Trophoblast cell (in vitro differentiated cells and primary cell): ENCODE measurements at regions not wholly inside any gene's neighbourhood (a gene's known extent, or its start where the extent isn't known, plus 50 kb on each side); places are given as distances from the start of the nearest gene placed in this dataset.
"Not testable (repeated sequence)": the region's sequence is repeated elsewhere in the genome, so short reads cannot be mapped to it uniquely, and the experiment has no call there.

ENCODE experiments used
- DNase-seq, 2 donors: peaks; one replicate each; pipeline ENCODE4 v3.0.0-alpha.2; 2016
- H2AFZ ChIP-seq: 2 replicates; pipeline ENCODE4 v1.6.1; 2013; ENCODE audit warnings: low read length, moderate library complexity, mild to moderate bottlenecking; ENCODE audit not compliant: insufficient read depth, poor library complexity
- H2AK5ac ChIP-seq: 2 replicates; pipeline ENCODE4 v1.6.1; 2013; ENCODE audit warnings: mild to moderate bottlenecking, low read length
- H2BK120ac ChIP-seq: 2 replicates; pipeline ENCODE4 v1.6.1; 2013; ENCODE audit warnings: low read length, mild to moderate bottlenecking, moderate library complexity; ENCODE audit not compliant: insufficient read depth, poor library complexity
- H2BK12ac ChIP-seq: 2 replicates; pipeline ENCODE4 v1.6.1; 2013; ENCODE audit warnings: mild to moderate bottlenecking, low read length, moderate library complexity
- H2BK5ac ChIP-seq: 2 replicates; pipeline ENCODE4 v1.6.1; 2013; ENCODE audit warnings: low read length, low read depth, moderate library complexity, mild to moderate bottlenecking; ENCODE audit not compliant: poor library complexity
- H3K14ac ChIP-seq: 2 replicates; pipeline ENCODE4 v1.6.1; 2013; ENCODE audit warnings: mild to moderate bottlenecking, low read length
- H3K18ac ChIP-seq: 2 replicates; pipeline ENCODE4 v1.6.1; 2013; ENCODE audit warnings: mild to moderate bottlenecking, low read length
- H3K23ac ChIP-seq: 2 replicates; pipeline ENCODE4 v1.6.1; 2013; ENCODE audit warnings: low read length
- H3K27ac ChIP-seq: 2 replicates; pipeline ENCODE4 v1.5.1; 2013; ENCODE audit warnings: low read depth, mild to moderate bottlenecking, inconsistent platforms, low read length, moderate library complexity
- H3K27me3 ChIP-seq: 2 replicates; pipeline ENCODE4 v1.6.1; 2013; ENCODE audit warnings: inconsistent platforms, mild to moderate bottlenecking, low read length, moderate library complexity; ENCODE audit not compliant: insufficient read depth
- H3K36me3 ChIP-seq, 2 experiments: 1 replicate in 1 of 2; 2 replicates in 1 of 2; pipeline ENCODE4 v1.6.1; 2013; ENCODE audit warnings: low read length in 2 of 2, mild to moderate bottlenecking in 2 of 2, moderate library complexity in 1 of 2; ENCODE audit not compliant: insufficient read depth in 2 of 2, control insufficient read depth in 1 of 2
- H3K4ac ChIP-seq: 2 replicates; pipeline ENCODE4 v1.6.1; 2013; ENCODE audit warnings: low read depth, mild to moderate bottlenecking, low read length, moderate library complexity
- H3K4me1 ChIP-seq, 2 experiments: 1 replicate in 1 of 2; 2 replicates in 1 of 2; pipeline ENCODE4 v1.6.1; 2013; ENCODE audit warnings: low read length in 2 of 2, mild to moderate bottlenecking in 2 of 2, moderate library complexity in 1 of 2; ENCODE audit not compliant: insufficient read depth in 2 of 2, control insufficient read depth in 1 of 2
- H3K4me2 ChIP-seq: 2 replicates; pipeline ENCODE4 v1.6.1; 2013; ENCODE audit warnings: inconsistent platforms, mild to moderate bottlenecking, low read length, moderate library complexity
- H3K4me3 ChIP-seq: 2 replicates; pipeline ENCODE4 v1.5.1; 2013; ENCODE audit warnings: mild to moderate bottlenecking, low read depth, low read length, inconsistent platforms
- H3K79me1 ChIP-seq: one replicate; pipeline ENCODE4 v1.6.1; 2013; ENCODE audit warnings: low read length
- H3K79me2 ChIP-seq: 2 replicates; pipeline ENCODE4 v1.6.1; 2013; ENCODE audit warnings: low read length, mild to moderate bottlenecking; ENCODE audit not compliant: control insufficient read depth, insufficient read depth, poor library complexity
- H3K9ac ChIP-seq: 2 replicates; pipeline ENCODE4 v1.6.1; 2013; ENCODE audit warnings: mild to moderate bottlenecking, low read length
- H3K9me3 ChIP-seq: 2 replicates; pipeline ENCODE4 v1.6.1; 2013; ENCODE audit warnings: low read depth, mild to moderate bottlenecking, control low read depth, inconsistent platforms, low read length; ENCODE audit not compliant: insufficient read depth
- H4K12ac ChIP-seq: 2 replicates; pipeline ENCODE4 v1.6.1; 2013; ENCODE audit warnings: low read depth, mild to moderate bottlenecking, low read length, moderate library complexity
- H4K8ac ChIP-seq: 2 replicates; pipeline ENCODE4 v1.6.1; 2013; ENCODE audit warnings: low read depth, mild to moderate bottlenecking, low read length, moderate library complexity
- H4K91ac ChIP-seq: one replicate; pipeline ENCODE4 v1.6.1; 2013; ENCODE audit warnings: low read depth, mild to moderate bottlenecking, low read length, moderate library complexity
- WGBS: extraction: QIAGEN DNeasy Blood & Tissue Kit; methylation state at CpG from one replicate; pipeline ENCODE4 v1.1.7; 2013; ENCODE audit warnings: missing lambda C conversion rate; ENCODE audit not compliant: insufficient read length, insufficient coverage; ENCODE audit errors: extremely low coverage; 5-methylcytosine and 5-hydroxymethylcytosine counted together

DNA sequence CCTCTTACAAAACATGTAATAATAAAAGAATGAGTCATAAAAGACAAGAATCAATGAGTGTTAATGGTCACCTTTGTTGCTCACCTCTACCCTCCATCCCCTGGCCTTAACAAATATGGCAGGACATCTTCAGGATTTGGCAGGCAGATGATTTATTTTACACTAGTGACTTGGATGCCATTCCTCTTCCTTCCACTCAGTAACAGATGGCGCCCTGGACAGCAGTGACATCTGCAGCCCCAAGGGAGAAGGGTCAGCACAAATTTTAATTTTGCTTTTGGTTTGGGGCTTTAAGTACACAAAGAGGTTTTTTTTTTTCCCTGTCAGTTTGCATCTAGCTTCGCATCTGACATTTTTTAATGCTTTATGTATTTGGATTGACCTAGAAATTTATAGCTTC lies 188.9 kb downstream of the ZNF92 start:
- not testable (repeated sequence) for H3K27me3 ChIP-seq, H4K91ac ChIP-seq, DNase-seq, H4K12ac ChIP-seq, H3K23ac ChIP-seq, H3K9ac ChIP-seq, H2BK12ac ChIP-seq, H2BK120ac ChIP-seq, H2AK5ac ChIP-seq, H3K14ac ChIP-seq, H4K8ac ChIP-seq, H3K9me3 ChIP-seq, H3K4me1 ChIP-seq, H2AFZ ChIP-seq, H3K18ac ChIP-seq, H3K4ac ChIP-seq, H3K79me2 ChIP-seq, H3K36me3 ChIP-seq, H3K79me1 ChIP-seq, H3K27ac ChIP-seq, H3K4me2 ChIP-seq, H3K4me3 ChIP-seq, H2BK5ac ChIP-seq
- WGBS: no CpG with 5 or more reads among the region's 2 CpGs

DNA sequence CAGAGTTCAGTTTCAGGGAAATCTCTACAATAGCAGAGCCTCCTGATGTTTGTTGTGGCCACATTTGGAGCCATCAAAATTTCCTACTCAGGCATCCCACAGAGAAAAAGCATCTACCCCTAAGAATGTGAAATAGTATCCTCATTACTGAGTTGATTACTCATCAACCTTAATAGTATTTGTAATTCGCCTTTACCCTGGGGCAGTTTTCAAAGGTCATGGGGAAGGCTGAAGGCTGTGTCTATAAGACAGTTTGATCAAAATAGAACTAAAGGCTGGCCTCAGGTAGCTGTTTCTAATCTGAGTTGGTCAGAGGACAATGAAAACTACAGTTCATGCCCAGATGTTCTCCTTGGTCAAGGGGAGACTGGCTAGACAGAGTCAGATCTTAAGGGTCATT lies 189.7 kb downstream of the ZNF92 start:
- not testable (repeated sequence) for H3K4me2 ChIP-seq, H2AK5ac ChIP-seq, H3K79me1 ChIP-seq, H4K12ac ChIP-seq, H3K27me3 ChIP-seq, H3K18ac ChIP-seq, H2BK5ac ChIP-seq, H2BK120ac ChIP-seq, H3K4ac ChIP-seq, H3K27ac ChIP-seq, H3K23ac ChIP-seq, H3K4me1 ChIP-seq, H4K8ac ChIP-seq, H2BK12ac ChIP-seq, H4K91ac ChIP-seq, DNase-seq, H3K79me2 ChIP-seq, H3K4me3 ChIP-seq, H3K14ac ChIP-seq, H2AFZ ChIP-seq, H3K9me3 ChIP-seq, H3K9ac ChIP-seq, H3K36me3 ChIP-seq
- no CpG with 5 or more reads among the region's 1 CpG for WGBS

GRCh38 chr7:65568226-65568625 lies 194.6 kb downstream of the ZNF92 start:
- H4K8ac ChIP-seq, H2AFZ ChIP-seq, H3K9ac ChIP-seq, H2BK12ac ChIP-seq, H3K14ac ChIP-seq, H4K91ac ChIP-seq, H3K4me3 ChIP-seq, H2AK5ac ChIP-seq, H3K27me3 ChIP-seq, H3K36me3 ChIP-seq, H3K79me1 ChIP-seq, H2BK120ac ChIP-seq, H3K18ac ChIP-seq, DNase-seq, H3K79me2 ChIP-seq, H3K27ac ChIP-seq, H3K4ac ChIP-seq, H2BK5ac ChIP-seq, H3K23ac ChIP-seq, H3K4me2 ChIP-seq, H3K4me1 ChIP-seq, H3K9me3 ChIP-seq, H4K12ac ChIP-seq: not testable (repeated sequence)
- WGBS: no CpG with 5 or more reads among the region's 6 CpGs

DNA sequence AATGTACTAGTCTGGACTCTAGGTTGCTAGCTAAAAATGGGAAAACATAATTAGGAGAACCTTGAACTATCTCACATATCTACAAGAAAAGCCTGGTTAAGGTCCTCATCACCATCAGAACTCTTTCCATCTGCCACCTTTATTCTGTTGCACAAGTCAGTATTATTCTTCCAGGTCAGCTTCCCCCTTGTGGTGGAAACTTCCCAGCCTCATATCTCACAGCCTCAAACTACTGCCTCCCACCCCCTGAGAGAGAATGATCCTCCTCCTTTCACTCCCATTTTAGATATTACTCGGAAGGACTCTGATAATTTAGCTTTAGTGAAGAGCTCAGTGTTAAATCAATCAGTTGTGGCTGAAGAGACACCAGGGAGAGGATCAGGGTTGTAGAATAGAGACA lies 197.3 kb downstream of the ZNF92 start:
- no CpG with 5 or more reads among the region's 1 CpG for WGBS
- H3K4ac ChIP-seq: not testable (repeated sequence)

More for the DNA sequence above, 197.3 kb downstream of the ZNF92 start:
- not testable (repeated sequence) for H3K4me2 ChIP-seq, H2BK5ac ChIP-seq, H2BK120ac ChIP-seq, H2AFZ ChIP-seq, H3K4me3 ChIP-seq, H2AK5ac ChIP-seq, H4K91ac ChIP-seq, H3K9me3 ChIP-seq, H3K36me3 ChIP-seq, H3K18ac ChIP-seq, H4K12ac ChIP-seq, H3K79me2 ChIP-seq, H3K23ac ChIP-seq, DNase-seq, H3K27me3 ChIP-seq, H3K27ac ChIP-seq, H3K4me1 ChIP-seq, H3K14ac ChIP-seq, H4K8ac ChIP-seq, H2BK12ac ChIP-seq, H3K9ac ChIP-seq, H3K79me1 ChIP-seq
